ENCODE measurements at regions not wholly inside any gene's neighbourhood (a gene's known extent, or its start where the extent isn't known, plus 50 kb on each side); places are given as distances from the start of the nearest gene placed in this dataset.
"Not testable (repeated sequence)": the region's sequence is repeated elsewhere in the genome, so short reads cannot be mapped to it uniquely, and the experiment has no call there.

GRCh38 chr7:34575006-34575405 is 83.0 kb upstream of the NPSR1 start:
- no peak for DNase-seq

GRCh38 chr7:34577934-34578333 is 80.1 kb upstream of the NPSR1 start:
- not testable (repeated sequence) for H3K27ac ChIP-seq; H3K4me3 ChIP-seq (ENCODE audit: low read depth, low read length); H3K9me3 ChIP-seq (ENCODE audit: severe bottlenecking); DNase-seq; H3K36me3 ChIP-seq; H3K27me3 ChIP-seq (ENCODE audit: insufficient read depth, low read depth, severe bottlenecking)

More at GRCh38 chr7:34575006-34575405, 83.0 kb upstream of the NPSR1 start:
- H3K27ac ChIP-seq = no peak overlapping the region
- no peak overlapping the region for H3K4me3 ChIP-seq (ENCODE audit: low read depth, low read length)
- no peaks in the 10 kb centered on the region for H3K9me3 ChIP-seq (ENCODE audit: severe bottlenecking)
- H3K36me3 ChIP-seq = no peaks in the 10 kb centered on the region
- no peaks in the 10 kb centered on the region for H3K27me3 ChIP-seq (ENCODE audit: insufficient read depth, low read depth, severe bottlenecking)
- no peak for TF ChIP-seq CTCF (IDR thresholded peaks at IDR 0.05; ENCODE audit: low read depth, low read length)

GRCh38 chr7:34581698-34582097 is 76.3 kb upstream of the NPSR1 start:
- not testable (repeated sequence) for H3K9me3 ChIP-seq (ENCODE audit: severe bottlenecking); H3K27me3 ChIP-seq (ENCODE audit: insufficient read depth, low read depth, severe bottlenecking); H3K4me3 ChIP-seq (ENCODE audit: low read depth, low read length); H3K27ac ChIP-seq; DNase-seq; H3K36me3 ChIP-seq

- H3K27ac ChIP-seq = no peak overlapping the region
- H3K9me3 ChIP-seq (ENCODE audit: severe bottlenecking) = no peaks in the 10 kb centered on the region
- TF ChIP-seq CTCF (IDR thresholded peaks at IDR 0.05; ENCODE audit: low read depth, low read length) = no peak
- no peaks in the 10 kb centered on the region for H3K27me3 ChIP-seq (ENCODE audit: insufficient read depth, low read depth, severe bottlenecking)
- H3K4me3 ChIP-seq (ENCODE audit: low read depth, low read length) = no peak overlapping the region
- DNase-seq = no peak
- no peaks in the 10 kb centered on the region for H3K36me3 ChIP-seq
Measured at GRCh38 chr7:34584526-34584925, 73.5 kb upstream of the NPSR1 start.

GRCh38 chr7:34596887-34597286 is 61.1 kb upstream of the NPSR1 start:
- H3K9me3 ChIP-seq (ENCODE audit: severe bottlenecking) = no peaks in the 10 kb centered on the region
- peak; percentile 65 for TF ChIP-seq CTCF (IDR thresholded peaks at IDR 0.05; ENCODE audit: low read depth, low read length)
- no peaks in the 10 kb centered on the region for H3K36me3 ChIP-seq
- H3K4me3 ChIP-seq (ENCODE audit: low read depth, low read length) = no peak overlapping the region
- DNase-seq = peak; percentile 26
- H3K27ac ChIP-seq = no peak overlapping the region
- H3K27me3 ChIP-seq (ENCODE audit: insufficient read depth, low read depth, severe bottlenecking) = no peaks in the 10 kb centered on the region

GRCh38 chr7:34603711-34604444 is 54.1 kb upstream of the NPSR1 start:
- H3K9me3 ChIP-seq (ENCODE audit: severe bottlenecking) = no peaks in the 10 kb centered on the region
- TF ChIP-seq CTCF (IDR thresholded peaks at IDR 0.05; ENCODE audit: low read depth, low read length) = no peak
- no peak for DNase-seq
- H3K4me3 ChIP-seq (ENCODE audit: low read depth, low read length) = no peak overlapping the region
- no peaks in the 10 kb centered on the region for H3K36me3 ChIP-seq
- no peaks in the 10 kb centered on the region for H3K27me3 ChIP-seq (ENCODE audit: insufficient read depth, low read depth, severe bottlenecking)
- no peak overlapping the region for H3K27ac ChIP-seq

Measured in WERI-Rb-1 (cell line).